NB4 (cell line): ENCODE measurements at regions not wholly inside any gene's neighbourhood (a gene's known extent, or its start where the extent isn't known, plus 50 kb on each side); places are given as distances from the start of the nearest gene placed in this dataset.

ENCODE experiments used
- DNase-seq: peaks from one replicate; pipeline ENCODE4 v3.0.0; 2010; ENCODE audit warnings: low read depth
- H3K4me3 ChIP-seq: one replicate; pipeline ENCODE4 v1.5.1; 2011; ENCODE audit warnings: mild to moderate bottlenecking, low read depth, low read length, moderate library complexity
- CTCF ChIP-seq: IDR thresholded peaks from one replicate; pipeline ENCODE4 v1.5.1; 2012; ENCODE audit warnings: low read depth, low read length
- MAX ChIP-seq: IDR thresholded peaks from 2 replicates; pipeline ENCODE4 v1.6.1; 2011; ENCODE audit warnings: low read depth, low read length
- MYC ChIP-seq: IDR thresholded peaks from 2 replicates; pipeline ENCODE4 v1.6.1; 2011; ENCODE audit warnings: low read depth, low read length
- POLR2A ChIP-seq: IDR thresholded peaks from 2 replicates; pipeline ENCODE4 v1.6.1; 2011; ENCODE audit warnings: mild to moderate bottlenecking; ENCODE audit not compliant: insufficient read length; ENCODE audit errors: extremely low read depth

GRCh38 chr1:58090640-58091039 lies 455.9 kb downstream of the OMA1 start:
- no peak for DNase-seq
- no peak for TF ChIP-seq MYC
- TF ChIP-seq MAX, result no peak
- TF ChIP-seq CTCF, result no peak
- TF ChIP-seq POLR2A, result no peak
- H3K4me3 ChIP-seq, result no peak overlapping the region

GRCh38 chr1:58089898-58090534 lies 456.5 kb downstream of the OMA1 start:
- no peak overlapping the region for H3K4me3 ChIP-seq
- DNase-seq, result no peak
- TF ChIP-seq POLR2A (no peak), MYC (no peak), MAX (no peak), CTCF (no peak)

GRCh38 chr1:58084266-58084665 lies 462.3 kb downstream of the OMA1 start:
- no peak overlapping the region for H3K4me3 ChIP-seq
- TF ChIP-seq MAX (no peak), CTCF (no peak), MYC (no peak), POLR2A (no peak)
- DNase-seq, result no peak

- H3K4me3 ChIP-seq, result no peak overlapping the region
- no peak for DNase-seq
- TF ChIP-seq CTCF, result no peak
- no peak for TF ChIP-seq POLR2A
- no peak for TF ChIP-seq MYC
- TF ChIP-seq MAX, result no peak
These were observed 463.9 kb downstream of the OMA1 start for GRCh38 chr1:58082596-58082995.

- DNase-seq, result no peak
- TF ChIP-seq MAX (no peak), POLR2A (no peak), MYC (no peak), CTCF (no peak)
- H3K4me3 ChIP-seq, result no peak overlapping the region
These were observed 470.3 kb downstream of the OMA1 start for GRCh38 chr1:58076258-58076657.

- no peak for TF ChIP-seq POLR2A
- no peak for TF ChIP-seq MYC
- no peak for TF ChIP-seq MAX
- no peak for TF ChIP-seq CTCF
- no peak for DNase-seq
- no peak overlapping the region for H3K4me3 ChIP-seq
These were observed 471.3 kb downstream of the OMA1 start for GRCh38 chr1:58075188-58075578.
